ENCODE measurements at regions not wholly inside any gene's neighbourhood (a gene's known extent, or its start where the extent isn't known, plus 50 kb on each side); places are given as distances from the start of the nearest gene placed in this dataset.
"Not testable (repeated sequence)": the region's sequence is repeated elsewhere in the genome, so short reads cannot be mapped to it uniquely, and the experiment has no call there.

DNA sequence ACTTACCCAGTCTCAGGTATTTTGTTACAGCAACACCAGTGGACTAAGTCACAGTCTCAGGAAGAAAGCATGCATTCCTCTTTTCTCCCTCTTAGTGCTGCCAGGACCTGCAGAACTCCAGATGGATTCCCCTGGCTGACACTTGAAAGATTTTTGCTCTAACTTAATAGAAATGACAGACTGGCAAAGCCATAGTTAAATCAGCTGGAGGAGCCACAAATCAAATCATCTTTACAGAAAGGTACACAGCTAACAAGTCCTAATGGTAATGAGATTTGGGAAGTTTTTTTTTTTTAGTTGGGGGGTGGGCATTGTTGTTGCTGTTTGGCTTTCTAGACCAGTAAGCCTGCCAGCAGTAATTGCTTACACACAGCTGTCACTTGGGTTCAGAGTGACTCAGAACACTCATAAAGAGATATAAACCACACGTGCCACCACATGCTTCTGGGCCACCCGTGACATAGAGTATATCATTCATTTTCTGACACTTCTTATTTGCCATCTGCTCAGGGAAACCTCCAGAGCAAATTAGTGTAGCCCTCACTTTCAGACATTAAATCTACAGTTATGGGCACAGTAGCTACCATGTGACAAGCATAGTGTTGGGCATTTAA, 72.4 kb downstream of the FH start:
- H3K27ac ChIP-seq, result no peak overlapping the region
- DNase-seq (ENCODE audit: low read depth, low spot score), result no peak

DNA sequence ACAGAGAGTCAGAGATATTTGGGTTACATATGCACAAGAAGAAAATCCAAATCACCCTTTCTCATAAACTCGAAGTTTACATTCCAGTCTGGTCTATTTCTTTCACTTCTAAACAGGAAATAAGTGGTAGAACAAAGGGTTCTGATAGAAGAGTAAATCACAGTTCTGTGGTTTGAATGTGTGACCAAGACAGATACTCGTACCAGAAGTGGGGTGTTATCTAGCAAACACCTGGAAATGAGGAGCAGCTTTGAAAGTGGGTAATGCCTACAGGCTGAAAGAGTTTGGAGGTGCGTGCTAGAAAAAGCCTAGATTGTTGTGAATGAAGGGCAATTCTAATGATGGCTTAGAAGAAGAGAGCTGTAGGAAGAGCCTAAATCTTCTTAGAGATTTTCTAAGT, 74.7 kb downstream of the FH start:
- no peak overlapping the region for H3K27ac ChIP-seq
- DNase-seq (ENCODE audit: low read depth, low spot score), result no peak

DNA sequence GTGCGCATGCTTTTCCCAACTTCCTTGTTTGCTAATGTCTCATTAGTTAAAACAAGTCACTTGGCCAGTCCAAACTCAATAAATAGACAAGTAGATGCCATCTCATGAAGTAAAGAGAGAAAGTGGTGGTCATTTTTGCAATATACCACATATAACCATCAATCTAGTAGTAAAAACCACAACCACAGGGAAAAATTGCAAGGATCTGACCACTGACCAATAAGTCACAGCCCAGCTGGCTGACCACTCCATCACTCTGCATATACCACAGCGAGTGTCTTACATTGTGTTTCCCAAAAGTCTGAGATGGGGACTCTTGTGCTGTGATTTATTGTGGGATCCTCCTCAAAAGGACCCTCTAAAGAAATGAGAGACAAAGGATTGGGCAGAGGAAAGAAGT, 76.0 kb downstream of the FH start:
- no peak overlapping the region for H3K27ac ChIP-seq
- DNase-seq (ENCODE audit: low read depth, low spot score), result no peak

DNA sequence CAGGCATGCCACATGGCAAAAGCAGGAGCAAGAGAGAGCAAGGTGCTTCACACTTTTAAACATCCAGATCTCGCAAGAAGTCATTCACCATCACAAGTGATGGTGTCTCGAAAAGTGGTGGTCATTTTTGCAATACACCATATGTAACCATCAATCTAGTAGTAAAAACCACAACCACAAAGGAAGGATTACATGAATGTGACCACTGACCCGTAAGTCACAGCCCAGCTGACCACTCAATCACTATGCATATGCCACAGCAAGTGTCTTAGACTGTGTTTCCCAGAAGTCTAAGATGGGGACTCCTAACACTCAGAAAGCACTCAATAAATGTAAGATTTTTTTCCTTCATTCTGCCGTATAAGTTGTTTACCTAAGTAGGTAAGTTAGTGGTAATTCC, 76.9 kb downstream of the FH start:
- DNase-seq (ENCODE audit: low read depth, low spot score), result no peak

DNA sequence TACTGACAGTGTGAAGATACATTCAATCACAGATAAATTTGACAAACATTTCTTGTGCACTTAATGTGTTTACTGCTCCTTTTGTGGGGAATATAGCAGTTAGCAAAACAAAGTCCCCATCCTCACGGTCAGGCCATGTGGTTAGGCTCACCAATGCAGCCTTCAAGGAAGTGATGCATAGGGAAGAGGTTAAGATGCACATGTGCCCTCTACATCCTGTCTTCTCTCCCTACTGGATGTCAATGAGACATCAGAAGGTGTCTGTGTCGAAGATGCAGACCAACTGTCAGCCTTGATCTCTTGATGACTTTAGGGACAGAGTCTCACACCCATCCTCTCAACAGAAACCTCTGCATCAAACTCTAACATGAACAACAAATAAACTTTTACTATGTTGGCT, 78.7 kb downstream of the FH start:
- no peak overlapping the region for H3K27ac ChIP-seq
- DNase-seq (ENCODE audit: low read depth, low spot score), result no peak

More for the DNA sequence above, 76.9 kb downstream of the FH start:
- H3K27ac ChIP-seq, result no peak overlapping the region

DNA sequence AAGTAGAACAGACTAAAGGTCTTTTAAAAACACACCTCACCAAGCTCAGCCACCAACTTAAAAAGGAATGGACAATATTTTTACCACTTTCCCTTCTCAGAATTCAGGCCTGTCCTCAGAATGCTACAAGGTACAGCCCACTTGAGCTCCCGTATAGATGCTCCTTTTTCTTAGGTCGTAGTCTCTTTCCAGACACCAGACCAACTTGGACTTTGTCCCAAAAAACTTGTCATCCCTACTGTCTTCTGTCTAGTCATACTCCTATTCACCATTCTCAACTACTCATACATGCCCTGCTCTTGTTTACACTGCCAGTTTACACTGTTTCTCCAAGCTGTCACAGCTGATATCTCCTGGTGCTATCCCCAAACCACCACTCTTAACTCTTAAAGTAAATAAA, 80.9 kb downstream of the FH start:
- not testable (repeated sequence) for DNase-seq (ENCODE audit: low read depth, low spot score); H3K27ac ChIP-seq

DNA sequence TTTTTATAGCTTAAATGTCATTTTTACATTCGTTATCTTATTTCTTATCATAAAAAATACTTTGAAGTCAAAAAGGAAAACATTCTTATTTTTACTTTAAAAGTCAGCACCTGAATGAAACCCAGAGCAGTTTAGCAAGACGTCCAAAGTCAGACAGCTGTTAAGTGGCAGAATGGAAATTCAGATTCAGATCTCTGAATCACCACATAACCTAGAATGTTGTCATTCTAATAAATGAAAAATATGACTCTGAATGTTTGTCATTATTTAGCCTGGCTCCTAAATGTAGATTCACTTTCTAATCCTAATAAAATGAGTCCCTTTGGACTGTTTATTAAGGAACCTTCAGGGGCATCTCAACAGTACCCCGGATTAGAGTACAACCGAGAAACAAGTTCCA, 75.2 kb upstream of the RGS7 start:
- DNase-seq (ENCODE audit: low read depth, low spot score), result no peak

DNA sequence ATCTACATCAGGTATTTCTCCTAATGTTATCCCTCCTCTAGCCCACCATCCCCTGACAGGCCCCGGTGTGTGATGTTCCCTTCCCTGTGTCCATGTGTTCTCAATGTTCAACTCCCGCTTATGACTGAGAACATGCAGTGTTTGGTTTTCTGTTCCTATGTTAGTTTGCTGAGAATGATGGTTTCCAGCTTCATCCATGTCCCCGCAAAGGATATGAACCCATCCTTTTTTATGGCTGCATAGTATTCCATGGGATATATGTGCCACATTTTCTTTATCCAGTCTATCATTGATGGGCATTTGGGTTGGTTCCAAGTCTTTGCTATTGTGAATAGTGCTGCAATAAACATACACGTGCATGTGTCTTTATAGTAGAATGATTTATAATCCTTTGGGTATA, 68.1 kb upstream of the RGS7 start:
- DNase-seq (ENCODE audit: low read depth, low spot score); H3K27ac ChIP-seq: not testable (repeated sequence)

More for the DNA sequence above, 75.2 kb upstream of the RGS7 start:
- H3K27ac ChIP-seq, result no peak overlapping the region

DNA sequence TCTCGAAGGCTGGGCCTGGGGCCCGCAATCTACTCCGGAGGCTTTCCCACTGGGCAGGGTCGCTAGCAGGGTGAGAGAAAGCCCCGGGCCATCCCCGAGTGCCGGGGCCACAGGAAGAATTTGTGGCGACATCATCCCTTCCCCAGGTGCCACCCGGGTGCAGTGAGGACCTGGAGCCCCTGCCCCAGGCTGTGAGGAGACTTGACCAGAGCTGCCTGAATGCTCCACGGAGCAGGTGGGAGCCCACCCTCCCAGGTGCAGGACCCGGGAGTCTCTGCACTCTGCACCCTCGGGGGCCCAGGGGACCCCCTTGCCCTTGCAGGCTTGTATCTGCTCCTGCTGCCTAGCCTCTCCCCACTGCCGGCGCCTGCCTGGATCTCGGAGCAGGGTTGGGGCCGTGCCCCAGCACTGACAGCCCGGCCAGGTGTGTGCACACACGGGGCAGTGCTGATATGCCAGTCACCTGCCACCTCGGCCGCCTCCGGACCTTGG, 67.5 kb upstream of the RGS7 start:
- H3K27ac ChIP-seq, result no peak overlapping the region
- no peak for DNase-seq (ENCODE audit: low read depth, low spot score)

DNA sequence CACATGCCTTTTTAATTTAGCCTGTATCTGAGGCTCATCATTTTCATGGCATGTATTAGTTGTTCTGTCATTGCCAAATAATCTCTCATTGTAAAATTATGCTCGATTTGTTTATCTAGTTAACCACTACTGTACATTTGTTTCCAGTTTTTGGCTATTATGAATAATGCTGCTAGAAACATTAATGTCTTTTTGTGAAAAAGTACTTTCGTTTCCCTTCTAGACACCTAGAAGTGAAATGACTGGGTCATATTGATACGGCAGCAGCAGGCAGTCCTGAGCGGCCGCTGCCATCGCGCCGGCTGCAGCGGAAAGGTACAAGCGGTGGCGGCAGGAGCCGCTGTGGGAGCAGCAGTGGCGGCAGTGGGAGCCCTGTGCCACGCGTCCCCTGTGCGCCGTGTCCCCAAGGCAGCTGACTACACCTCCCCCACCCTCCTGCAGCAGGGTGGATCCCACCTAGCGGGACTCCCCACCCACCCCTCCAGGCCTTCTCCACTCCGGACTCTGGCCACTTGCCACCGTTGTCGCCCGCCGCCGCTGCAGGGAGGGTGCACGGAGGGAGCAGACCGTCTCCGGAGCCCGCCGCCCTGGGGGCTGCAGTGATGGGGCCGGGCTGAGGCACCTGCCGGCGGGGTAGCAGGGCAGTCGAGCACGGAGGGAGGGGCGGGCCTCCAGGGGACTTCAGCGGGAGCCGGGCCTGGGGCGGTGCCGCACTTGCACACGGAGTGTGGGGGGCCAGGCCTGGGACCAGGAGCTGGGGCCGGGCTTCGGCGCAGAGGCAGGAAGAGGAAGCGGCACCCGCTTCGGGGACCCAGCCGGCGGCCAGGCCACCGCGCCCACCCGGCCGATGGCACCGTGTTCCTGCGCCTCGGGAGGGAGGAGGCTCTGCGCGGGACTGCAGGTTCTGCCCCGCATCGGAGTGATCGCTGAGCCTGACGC, 66.8 kb upstream of the RGS7 start:
- no peak overlapping the region for H3K27ac ChIP-seq
- DNase-seq (ENCODE audit: low read depth, low spot score), result no peak

DNA sequence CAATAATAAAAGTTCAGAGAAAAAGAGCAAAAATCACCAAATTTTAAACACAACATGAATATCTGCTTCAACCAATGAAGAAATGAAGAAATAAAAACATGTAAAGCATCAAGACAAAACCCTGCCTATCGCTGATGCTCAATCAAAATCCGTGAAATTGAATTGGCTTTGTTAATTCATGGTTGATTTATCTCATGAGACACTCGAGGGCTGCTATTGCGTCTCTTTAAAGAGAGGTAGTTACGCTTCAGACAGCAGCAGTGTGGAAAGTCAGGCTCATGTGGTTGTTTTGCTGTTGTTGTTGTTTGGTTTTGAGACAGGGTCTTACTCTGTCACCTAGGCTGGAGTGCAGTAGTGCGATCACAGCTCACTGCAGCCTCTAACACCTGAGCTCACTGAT, 65.5 kb upstream of the RGS7 start:
- DNase-seq (ENCODE audit: low read depth, low spot score), result no peak
- H3K27ac ChIP-seq, result no peak overlapping the region

DNA sequence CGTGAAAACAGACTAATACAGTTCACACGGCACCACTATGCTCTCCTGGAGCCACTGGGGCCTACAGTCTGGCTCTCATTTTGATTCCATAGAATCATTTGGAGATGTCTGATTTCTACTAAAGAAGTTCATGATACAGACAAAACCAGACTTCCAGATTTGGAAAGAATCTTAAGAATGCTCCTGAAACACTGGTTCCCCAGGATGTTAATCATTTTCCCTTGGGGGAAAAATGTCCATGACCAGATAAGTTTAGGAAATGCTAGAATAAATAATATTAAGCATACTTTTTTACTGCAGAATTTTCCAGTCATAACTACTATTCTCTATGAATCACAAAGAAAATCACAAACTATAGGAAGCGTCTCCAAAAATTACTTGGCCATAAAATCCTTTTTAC, 63.0 kb upstream of the RGS7 start:
- no peak overlapping the region for H3K27ac ChIP-seq
- no peak for DNase-seq (ENCODE audit: low read depth, low spot score)

DNA sequence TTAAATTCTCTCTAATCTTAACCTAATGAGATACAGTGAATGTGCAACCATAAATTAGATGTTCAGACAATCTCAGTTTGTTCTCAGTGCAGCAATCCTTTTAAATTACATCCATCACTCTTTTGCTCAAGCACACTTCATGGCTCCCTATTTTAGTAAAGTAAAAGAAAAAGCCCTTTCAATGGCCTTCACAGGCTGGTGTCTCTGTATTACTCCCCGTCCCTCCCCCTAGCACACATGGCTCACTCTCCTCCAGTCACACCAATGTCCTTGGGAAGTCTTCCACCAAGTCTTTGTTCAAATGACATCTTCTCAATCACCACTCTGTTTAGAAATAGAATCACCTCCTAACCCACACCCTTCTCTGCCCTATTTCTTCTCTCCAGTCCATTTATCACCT, 60.3 kb upstream of the RGS7 start:
- DNase-seq (ENCODE audit: low read depth, low spot score), result no peak
- no peak overlapping the region for H3K27ac ChIP-seq

DNA sequence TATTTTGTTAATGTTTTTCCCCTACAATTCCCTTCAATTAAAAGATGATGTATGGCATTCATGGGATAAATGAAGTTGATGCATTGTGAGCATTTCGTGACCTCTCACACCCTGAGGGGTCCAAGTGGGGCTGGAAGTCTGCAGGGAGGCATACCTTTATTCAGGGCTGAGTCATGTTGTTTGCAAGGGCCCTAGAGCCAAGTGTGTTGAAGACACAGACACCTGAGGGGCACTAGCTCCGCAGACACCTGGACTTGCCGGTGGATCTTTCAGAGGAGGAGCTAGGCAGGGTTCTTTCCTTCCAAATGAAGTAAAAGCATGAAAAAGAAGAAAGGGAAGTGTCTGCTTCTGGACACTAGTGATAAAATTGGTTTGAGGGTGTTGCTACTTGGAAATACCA, 57.0 kb upstream of the RGS7 start:
- DNase-seq (ENCODE audit: low read depth, low spot score), result no peak
- H3K27ac ChIP-seq, result no peak overlapping the region

DNA sequence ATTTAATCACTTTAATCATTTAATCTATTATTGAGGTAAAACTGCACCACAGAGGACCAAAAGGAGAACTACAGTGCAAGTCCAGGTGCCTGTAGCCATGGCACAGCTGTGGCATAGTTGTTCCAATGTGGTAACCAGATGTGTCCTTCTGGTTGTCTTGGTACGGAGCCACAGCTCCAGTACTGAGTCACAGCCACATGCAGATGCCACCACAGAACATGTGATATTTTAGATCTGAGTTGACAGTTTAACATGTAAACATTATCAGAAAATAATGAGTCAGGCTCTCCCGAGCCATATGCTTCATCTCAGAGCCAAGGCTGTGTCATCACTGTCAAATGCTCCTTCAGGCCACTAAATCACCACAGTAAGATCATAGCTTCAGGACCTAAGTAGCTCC, 56.4 kb upstream of the RGS7 start:
- DNase-seq (ENCODE audit: low read depth, low spot score), result peak; percentile 33

DNA sequence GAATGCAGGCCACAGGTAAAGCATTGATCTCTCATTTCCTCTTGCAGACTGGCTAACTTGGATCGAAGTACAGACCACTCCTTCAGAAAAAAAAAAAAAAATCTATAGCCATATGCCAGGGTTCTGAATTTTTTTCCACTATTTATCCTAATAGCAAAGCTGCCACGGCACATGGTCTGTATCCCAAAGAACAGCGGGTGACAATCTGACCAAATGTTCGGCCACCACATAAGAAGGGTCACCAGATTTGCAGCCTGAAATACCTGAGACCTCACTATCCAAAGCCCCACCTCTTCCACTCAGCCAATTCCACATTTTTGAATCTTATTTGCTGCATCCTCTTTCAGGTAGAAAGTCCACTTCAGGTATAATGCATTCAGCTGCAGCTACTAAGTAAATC, 55.6 kb upstream of the RGS7 start:
- no peak for DNase-seq (ENCODE audit: low read depth, low spot score)
- H3K27ac ChIP-seq, result no peak overlapping the region

More for the DNA sequence above, 56.4 kb upstream of the RGS7 start:
- no peak overlapping the region for H3K27ac ChIP-seq

DNA sequence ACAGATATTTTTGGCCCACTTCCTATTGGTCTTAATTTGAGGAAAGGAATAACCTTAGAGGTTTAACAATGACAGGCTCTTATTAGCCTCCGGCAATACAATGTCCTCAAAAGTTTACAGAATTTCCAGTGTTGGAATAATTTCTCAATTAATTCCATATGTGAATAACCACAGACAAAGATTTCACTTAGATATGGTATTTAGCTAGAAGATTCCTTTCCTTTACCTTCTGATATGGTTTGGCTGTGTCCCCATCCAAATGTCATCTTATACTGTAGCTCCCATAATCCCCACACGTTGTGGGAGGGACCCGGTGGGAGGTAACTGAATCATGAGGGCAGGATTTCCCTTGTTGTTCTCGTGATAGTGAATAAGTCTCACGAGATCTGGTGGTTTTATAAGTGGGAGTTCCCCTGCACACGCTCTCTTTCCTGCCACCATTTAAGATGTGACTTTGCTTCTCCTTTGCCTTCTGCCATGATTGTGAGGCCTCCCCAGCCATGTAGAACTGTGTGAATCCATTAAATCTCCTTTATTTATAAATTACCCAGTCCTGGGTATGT, 54.9 kb upstream of the RGS7 start:
- no peak for DNase-seq (ENCODE audit: low read depth, low spot score)
- H3K27ac ChIP-seq, result no peak overlapping the region

DNA sequence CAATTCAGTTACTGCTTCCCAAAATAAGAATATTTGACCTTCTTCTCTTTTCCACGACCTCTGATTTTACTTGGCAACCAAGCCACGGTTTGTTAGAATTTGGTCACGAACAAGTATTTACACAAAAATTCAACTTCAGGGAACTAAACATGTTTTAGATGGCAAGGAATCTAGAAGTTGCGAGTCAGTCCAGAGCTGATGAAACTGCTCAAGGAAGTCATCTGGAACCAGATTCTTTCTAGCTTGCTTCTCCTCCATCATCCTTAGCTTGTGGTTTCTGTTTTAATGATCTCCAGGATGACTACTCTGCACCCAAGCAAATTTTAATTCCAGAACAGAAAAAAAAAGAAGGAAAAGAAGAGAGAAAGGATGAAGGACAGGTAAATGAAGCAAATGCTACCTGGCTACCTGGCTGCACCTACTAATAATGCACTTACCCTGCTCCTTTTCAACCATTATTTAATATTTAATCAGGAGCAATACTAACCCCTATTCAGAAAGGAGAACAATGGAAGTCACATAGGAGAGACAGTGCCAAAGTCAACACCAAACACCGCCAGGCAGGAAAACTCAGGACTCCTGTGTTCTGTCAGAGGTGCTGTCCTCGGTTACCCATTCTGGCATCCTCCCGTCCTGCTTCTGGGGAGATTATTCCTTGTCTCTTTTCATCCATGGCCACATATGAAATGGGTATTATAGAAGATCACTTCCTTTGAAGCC, 54.2 kb upstream of the RGS7 start:
- DNase-seq (ENCODE audit: low read depth, low spot score), result no peak
- H3K27ac ChIP-seq, result no peak overlapping the region

DNA sequence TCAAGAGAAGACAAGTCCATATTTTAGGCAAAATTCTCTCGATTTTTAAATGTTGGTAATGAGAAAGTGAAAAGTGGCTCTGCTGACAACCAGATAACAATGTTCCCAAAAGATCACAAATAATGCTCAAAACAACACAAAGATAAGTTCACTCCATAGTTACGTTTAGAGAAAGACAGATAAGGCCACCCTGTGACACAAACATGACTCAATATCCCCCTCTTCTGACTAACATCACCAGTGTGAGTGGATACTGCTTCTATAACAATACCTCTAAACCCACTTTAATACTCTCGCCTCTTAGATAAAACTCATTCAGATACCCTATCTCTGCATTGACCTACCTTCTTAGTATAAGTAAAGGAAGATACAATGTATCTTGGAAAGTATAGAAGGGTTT, 51.2 kb upstream of the RGS7 start:
- DNase-seq (ENCODE audit: low read depth, low spot score), result no peak
- H3K27ac ChIP-seq, result no peak overlapping the region

All from epithelial cell of prostate (primary cell).